GM12878 (cell line): ENCODE measurements at regions not wholly inside any gene's neighbourhood (a gene's known extent, or its start where the extent isn't known, plus 50 kb on each side); places are given as distances from the start of the nearest gene placed in this dataset.

Source experiments
- BCLAF1 ChIP-seq: fragments of 450-650 bp; IDR thresholded peaks from 2 replicates; pipeline ENCODE4 v1.6.1; 2017; ENCODE audit warnings: antibody characterized with exemption, mild to moderate bottlenecking, moderate library complexity
- CBFB ChIP-seq: IDR thresholded peaks from 2 replicates; pipeline ENCODE4 v1.6.1; 2016; ENCODE audit warnings: antibody characterized with exemption, low read depth
- CHD4 ChIP-seq: fragments of 200-600 bp; sonication (generic); IDR thresholded peaks from 2 replicates; pipeline ENCODE4 v1.6.1; 2016; ENCODE audit warnings: mild to moderate bottlenecking
- FOS ChIP-seq: IDR thresholded peaks from 3 replicates; pipeline ENCODE4 v1.6.1; 2011; ENCODE audit warnings: borderline replicate concordance; ENCODE audit not compliant: insufficient read length; ENCODE audit errors: extremely low read depth
- GATAD2B ChIP-seq: fragments of 450-650 bp; conservative IDR thresholded peaks from 2 replicates; pipeline ENCODE4 v1.6.1; 2017; ENCODE audit warnings: low read depth, mild to moderate bottlenecking, moderate library complexity
- HSF1 ChIP-seq: fragments of 150-350 bp; IDR thresholded peaks from 2 replicates; pipeline ENCODE4 v1.6.1; 2014; ENCODE audit warnings: mild to moderate bottlenecking, low read depth, low read length
- LARP7 ChIP-seq: fragments of 450-650 bp; IDR thresholded peaks from 2 replicates; pipeline ENCODE4 v1.6.1; 2017; ENCODE audit warnings: mild to moderate bottlenecking
- NFIC ChIP-seq: IDR thresholded peaks from 2 replicates; pipeline ENCODE4 v1.6.1; 2012; ENCODE audit warnings: low read depth, mild to moderate bottlenecking, inconsistent platforms, low read length, moderate library complexity
- NR2C1 ChIP-seq: fragments of 450-650 bp; IDR thresholded peaks from 2 replicates; pipeline ENCODE4 v1.6.1; 2017; ENCODE audit warnings: antibody characterized with exemption, mild to moderate bottlenecking, moderate library complexity
- PML ChIP-seq: IDR thresholded peaks from 2 replicates; pipeline ENCODE4 v1.6.1; 2012; ENCODE audit warnings: low read length, inconsistent platforms
- POLR2AphosphoS5 ChIP-seq: IDR thresholded peaks from 2 replicates; pipeline ENCODE4 v1.6.1; 2011; ENCODE audit warnings: mild to moderate bottlenecking, low read length, inconsistent platforms
- POU2F2 ChIP-seq: IDR thresholded peaks from 3 replicates; pipeline ENCODE4 v1.6.1; 2011; ENCODE audit warnings: low read depth, mild to moderate bottlenecking, low read length, borderline replicate concordance
- RAD51 ChIP-seq: fragments of 450-650 bp; IDR thresholded peaks from 2 replicates; pipeline ENCODE4 v1.6.1; 2016; ENCODE audit warnings: moderate library complexity, mild to moderate bottlenecking, inconsistent platforms
- SKIL ChIP-seq: fragments of 450-650 bp; IDR thresholded peaks from 2 replicates; pipeline ENCODE4 v1.6.1; 2017; ENCODE audit warnings: mild to moderate bottlenecking, low read depth, inconsistent platforms; ENCODE audit not compliant: poor library complexity, severe bottlenecking
- STAT1 ChIP-seq: fragments of 450-650 bp; conservative IDR thresholded peaks from 2 replicates; pipeline ENCODE4 v1.6.1; 2014; ENCODE audit warnings: antibody characterized with exemption, mild to moderate bottlenecking
- USF2 ChIP-seq: IDR thresholded peaks from 2 replicates; pipeline ENCODE4 v1.6.1; 2011; ENCODE audit warnings: low read depth, low read length, improper control_type of control experiment, borderline replicate concordance
- ZNF384 ChIP-seq: IDR thresholded peaks from 2 replicates; pipeline ENCODE4 v1.6.1; 2012; ENCODE audit warnings: low read depth, mild to moderate bottlenecking, low read length, improper control_type of control experiment, borderline replicate concordance
- ZNF592 ChIP-seq: fragments of 450-650 bp; IDR thresholded peaks from 2 replicates; pipeline ENCODE4 v1.6.1; 2017; ENCODE audit warnings: mild to moderate bottlenecking, moderate library complexity
- ZNF622 ChIP-seq: fragments of 450-650 bp; IDR thresholded peaks from 2 replicates; pipeline ENCODE4 v1.6.1; 2017; ENCODE audit warnings: mild to moderate bottlenecking, inconsistent platforms

- TF ChIP-seq ZNF384 (no peak), HSF1 (no peak), POLR2AphosphoS5 (no peak; the same call in 1 of the 2 replicates), NR2C1 (peak; percentile 91), SKIL (no peak), NFIC (no peak), BCLAF1 (no peak), PML (no peak), RAD51 (no peak), LARP7 (peak; percentile 18; the same call in 1 of the 2 replicates), ZNF622 (no peak), GATAD2B (peak; percentile 36; the same call in 1 of the 2 replicates), CHD4 (no peak), STAT1 (no peak), ZNF592 (peak; percentile 50; the same call in 1 of the 2 replicates), POU2F2 (no peak), FOS (no peak), USF2 (no peak), CBFB (no peak)
Measured at GRCh38 chr17:77449908-77450741, 309.4 kb downstream of the SEC14L1 start (continued).
